Natural killer cell (primary cell): ENCODE measurements at regions not wholly inside any gene's neighbourhood (a gene's known extent, or its start where the extent isn't known, plus 50 kb on each side); places are given as distances from the start of the nearest gene placed in this dataset.
A peak's percentile ranks its signal among the peaks of the same experiment; 100 is the strongest.

Experiments
- ATAC-seq, 3 donors: fragments of 150-1000 bp in 2 of 3; fragments of 200-7000 bp in 1 of 3; cut with Tn5 transposase; 1 replicate in 1 of 3; 2 replicates in 2 of 3; pipeline ENCODE4 v1.10.0; 2021; ENCODE audit warnings: mild to moderate bottlenecking in 2 of 3, moderate library complexity in 2 of 3
- DNase-seq, 2 donors: peaks; one replicate each; pipeline versions ENCODE4 v3.0.0 to v3.0.0-alpha.2; 2013 to 2021; ENCODE audit warnings: mixed read lengths in 1 of 2
- H3K27ac ChIP-seq: one replicate; pipeline ENCODE4 v1.5.1; 2013; ENCODE audit warnings: mild to moderate bottlenecking, low read length
- H3K27me3 ChIP-seq: one replicate; pipeline ENCODE4 v1.6.1; 2013; ENCODE audit warnings: low read length; ENCODE audit not compliant: control insufficient read depth, insufficient read depth
- H3K36me3 ChIP-seq: one replicate; pipeline ENCODE4 v1.6.1; 2013; ENCODE audit warnings: low read length; ENCODE audit not compliant: control insufficient read depth, insufficient read depth
- H3K4me1 ChIP-seq: one replicate; pipeline ENCODE4 v1.6.1; 2013; ENCODE audit warnings: low read length; ENCODE audit not compliant: control insufficient read depth, insufficient read depth
- H3K4me3 ChIP-seq: one replicate; pipeline ENCODE4 v1.5.1; 2013; ENCODE audit warnings: low read length
- H3K9me3 ChIP-seq: one replicate; pipeline ENCODE4 v1.6.1; 2013; ENCODE audit warnings: low read length; ENCODE audit not compliant: control insufficient read depth, insufficient read depth
- H3K27ac Mint-ChIP-seq, 2 donors: one replicate each; pipeline ENCODE4 v1.8.0; 2022; ENCODE audit warnings: mild to moderate bottlenecking in 2 of 2, mixed read lengths in 2 of 2, moderate library complexity in 1 of 2
- H3K27me3 Mint-ChIP-seq, 2 donors: one replicate each; pipeline ENCODE4 v1.8.0; 2022; ENCODE audit warnings: low read depth in 2 of 2, mixed read lengths in 2 of 2
- H3K36me3 Mint-ChIP-seq: one replicate; pipeline ENCODE4 v1.8.0; 2022; ENCODE audit warnings: mixed read lengths
- H3K4me1 Mint-ChIP-seq, 2 donors: one replicate each; pipeline ENCODE4 v1.8.0; 2022; ENCODE audit warnings: mixed read lengths in 2 of 2
- H3K4me3 Mint-ChIP-seq: one replicate; pipeline ENCODE4 v1.8.0; 2022; ENCODE audit warnings: mild to moderate bottlenecking, moderate library complexity, mixed read lengths
- H3K9me3 Mint-ChIP-seq, 2 donors: one replicate each; pipeline ENCODE4 v1.8.0; 2022; ENCODE audit warnings: mixed read lengths in 2 of 2
- CTCF ChIP-seq: fragments of 200-600 bp; IDR thresholded peaks from one replicate; pipeline ENCODE4 v1.8.0; 2022; ENCODE audit warnings: antibody characterized with exemption
- WGBS: methylation state at CpG from one replicate; pipeline ENCODE4 v1.1.7; 2013; ENCODE audit warnings: missing lambda C conversion rate; ENCODE audit not compliant: insufficient coverage; 5-methylcytosine and 5-hydroxymethylcytosine counted together
- intact Hi-C: fragments of 100-400 bp; cut with micrococcal nuclease; formaldehyde crosslinking; loops from one replicate; pipeline ENCODE4 v1.14.2; 2022

GRCh38 chr2:62303788-62304187, 107.9 kb downstream of the B3GNT2 start:
- Mint-ChIP-seq H3K27me3 (no peaks in the 10 kb centered on the region), H3K36me3 (no peaks in the 10 kb centered on the region), H3K27ac (peak overlapping the region; percentile 88 to 91), H3K4me1 (peaks cover 66 to 68% of the 10 kb centered on the region in 2 donors), H3K4me3 (peak overlapping the region; percentile 66), H3K9me3 (no peaks in the 10 kb centered on the region)
- Histone ChIP-seq H3K27ac (no peak overlapping the region), H3K4me3 (no peak overlapping the region), H3K27me3 (no peaks in the 10 kb centered on the region), H3K9me3 (no peaks in the 10 kb centered on the region), H3K4me1 (peaks cover 68% of the 10 kb centered on the region), H3K36me3 (no peaks in the 10 kb centered on the region)
- ATAC-seq (no peak), DNase-seq (no peak)
- no peak for TF ChIP-seq CTCF
- WGBS, result 50% methylated on average over 3 of the region's 3 CpGs
- intact Hi-C loops, result no loop called here

- H3K27ac ChIP-seq, result peak overlapping the region; percentile 19
- Mint-ChIP-seq H3K4me3 (peak overlapping the region; percentile 70), H3K9me3 (no peaks in the 10 kb centered on the region), H3K4me1 (peaks cover 62 to 64% of the 10 kb centered on the region in 2 donors), H3K27ac (peak overlapping the region; percentile 88 to 91), H3K27me3 (no peaks in the 10 kb centered on the region), H3K36me3 (no peaks in the 10 kb centered on the region)
- no peaks in the 10 kb centered on the region for H3K27me3 ChIP-seq
- no peak for TF ChIP-seq CTCF
- H3K4me1 ChIP-seq, result peaks cover 59% of the 10 kb centered on the region
- DNase-seq (peak in 1 of 2 donors; percentile 37), ATAC-seq (no peak)
- no peaks in the 10 kb centered on the region for H3K36me3 ChIP-seq
- H3K4me3 ChIP-seq, result no peak overlapping the region
- no peaks in the 10 kb centered on the region for H3K9me3 ChIP-seq
- 46% methylated on average over 2 of the region's 6 CpGs for WGBS
- intact Hi-C loops, result no loop called here
Measured at GRCh38 chr2:62302631-62303435, 106.9 kb downstream of the B3GNT2 start.

GRCh38 chr2:62300925-62301324, 105.0 kb downstream of the B3GNT2 start:
- ATAC-seq (no peak), DNase-seq (no peak)
- H3K4me1 Mint-ChIP-seq, result peaks cover 45 to 47% of the 10 kb centered on the region in 2 donors
- Histone ChIP-seq H3K4me3 (no peak overlapping the region), H3K9me3 (no peaks in the 10 kb centered on the region), H3K4me1 (peaks cover 40% of the 10 kb centered on the region), H3K36me3 (no peaks in the 10 kb centered on the region), H3K27me3 (no peaks in the 10 kb centered on the region), H3K27ac (no peak overlapping the region)
- H3K36me3 Mint-ChIP-seq, result no peaks in the 10 kb centered on the region
- TF ChIP-seq CTCF, result no peak
- H3K27me3 Mint-ChIP-seq, result peaks cover 0 to 8% of the 10 kb centered on the region in 2 donors
- H3K4me3 Mint-ChIP-seq, result no peak overlapping the region
- WGBS, result 31% methylated on average over 3 of the region's 4 CpGs
- no peak overlapping the region for H3K27ac Mint-ChIP-seq
- no peaks in the 10 kb centered on the region for H3K9me3 Mint-ChIP-seq
- intact Hi-C loops, result no loop called here

GRCh38 chr2:62297624-62298010, 101.7 kb downstream of the B3GNT2 start:
- Mint-ChIP-seq H3K9me3 (no peaks in the 10 kb centered on the region), H3K4me1 (peaks cover 12 to 14% of the 10 kb centered on the region in 2 donors), H3K36me3 (no peaks in the 10 kb centered on the region), H3K4me3 (no peak overlapping the region), H3K27me3 (peaks cover 0 to 8% of the 10 kb centered on the region in 2 donors), H3K27ac (no peak overlapping the region)
- 67% methylated on average over 1 of the region's 3 CpGs for WGBS
- Histone ChIP-seq H3K4me1 (peaks cover 20% of the 10 kb centered on the region), H3K4me3 (no peak overlapping the region), H3K27me3 (no peaks in the 10 kb centered on the region), H3K9me3 (no peaks in the 10 kb centered on the region), H3K27ac (no peak overlapping the region), H3K36me3 (no peaks in the 10 kb centered on the region)
- intact Hi-C loops, result no loop called here
- no peak for ATAC-seq
- DNase-seq, result no peak
- TF ChIP-seq CTCF, result no peak
